ENCODE measurements at regions not wholly inside any gene's neighbourhood (a gene's known extent, or its start where the extent isn't known, plus 50 kb on each side); places are given as distances from the start of the nearest gene placed in this dataset.
"Not testable (repeated sequence)": the region's sequence is repeated elsewhere in the genome, so short reads cannot be mapped to it uniquely, and the experiment has no call there.

GRCh38 chr3:71986606-71987005 is 201.7 kb upstream of the PROK2 start:
- Histone ChIP-seq H3K9ac (peak overlapping the region in 6 of 11 experiments; percentile 64 to 79 (median 74); a peak in 10 of 22 replicates), H3K4me3 (no peak overlapping the region), H3K4me1 (peaks cover 68 to 96% (median 79%) of the 10 kb centered on the region in 10 experiments), H4K20me1 (no peaks in the 10 kb centered on the region), H3K27me3 (peaks cover 0 to 5% (median 0%) of the 10 kb centered on the region in 11 experiments; a peak in 1 of 22 replicates), H3K9me3 (replicated peaks in 1 of 11) (peaks cover 9 to 24% (median 17%) of the 10 kb centered on the region in 11 experiments; a peak in 20 of 22 replicates), H3K4me2 (peak overlapping the region; percentile 54 to 90 (median 82)), H3K36me3 (no peaks in the 10 kb centered on the region), H3K27ac (peak overlapping the region in 9 of 11 experiments; percentile 80 to 94 (median 89); a peak in 17 of 22 replicates)
- no peak for TF ChIP-seq Cebpa-rat (IDR thresholded peaks at IDR 0.05)

- H3K27me3 ChIP-seq, result peaks cover 0 to 5% (median 0%) of the 10 kb centered on the region in 11 experiments; a peak in 1 of 22 replicates
- H3K27ac ChIP-seq, result peak overlapping the region in 8 of 11 experiments; percentile 29 to 94 (median 88); a peak in 15 of 22 replicates
- TF ChIP-seq Cebpa-rat (IDR thresholded peaks at IDR 0.05), result no peak
- H3K4me1 ChIP-seq, result peaks cover 69 to 84% (median 75%) of the 10 kb centered on the region in 10 experiments
- no peaks in the 10 kb centered on the region for H4K20me1 ChIP-seq
- peak overlapping the region in 5 of 11 experiments; percentile 5 to 76 (median 48); a peak in 7 of 22 replicates for H3K9ac ChIP-seq
- H3K9me3 ChIP-seq (replicated peaks in 1 of 11), result peaks cover 0 to 13% (median 1%) of the 10 kb centered on the region in 11 experiments; a peak in 8 of 22 replicates
- no peak overlapping the region for H3K4me3 ChIP-seq
- H3K4me2 ChIP-seq, result peak overlapping the region; percentile 69 to 90 (median 82)
- no peaks in the 10 kb centered on the region for H3K36me3 ChIP-seq
Measured at GRCh38 chr3:71984843-71985613, 200.1 kb upstream of the PROK2 start.

DNA sequence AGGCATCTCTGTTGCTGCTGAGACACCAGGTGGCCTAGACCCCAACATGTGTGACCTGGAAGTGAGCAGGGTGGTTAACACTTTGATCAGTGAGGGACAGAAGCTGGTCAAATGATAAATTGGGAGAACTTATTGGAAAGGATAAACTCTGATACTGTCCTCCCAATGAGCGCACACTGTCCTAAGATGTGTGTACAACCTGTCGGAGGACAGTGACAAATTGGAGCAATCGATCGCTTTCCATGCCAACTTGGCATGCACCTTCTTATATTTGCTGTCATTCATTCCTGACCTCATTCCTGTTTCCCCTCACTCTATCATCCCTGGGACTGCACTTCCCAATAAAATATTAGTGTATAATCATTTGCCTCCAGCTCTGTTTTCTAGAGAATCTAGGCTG is 198.7 kb upstream of the PROK2 start:
- Histone ChIP-seq H4K20me1 (no peaks in the 10 kb centered on the region), H3K27ac (peak overlapping the region in 4 of 11 experiments; percentile 86 to 94 (median 90); a peak in 7 of 22 replicates), H3K4me3 (no peak overlapping the region), H3K4me1 (peaks cover 56 to 71% (median 65%) of the 10 kb centered on the region in 10 experiments), H3K4me2 (peak overlapping the region in 10 of 11 experiments; percentile 69 to 90 (median 82); a peak in 18 of 22 replicates), H3K27me3 (peaks cover 0 to 5% (median 0%) of the 10 kb centered on the region in 11 experiments; a peak in 1 of 22 replicates), H3K36me3 (no peaks in the 10 kb centered on the region), H3K9ac (no peak overlapping the region), H3K9me3 (replicated peaks in 1 of 11) (peaks cover 0 to 9% (median 0%) of the 10 kb centered on the region in 11 experiments; a peak in 2 of 22 replicates)
- TF ChIP-seq Cebpa-rat (IDR thresholded peaks at IDR 0.05), result no peak

DNA sequence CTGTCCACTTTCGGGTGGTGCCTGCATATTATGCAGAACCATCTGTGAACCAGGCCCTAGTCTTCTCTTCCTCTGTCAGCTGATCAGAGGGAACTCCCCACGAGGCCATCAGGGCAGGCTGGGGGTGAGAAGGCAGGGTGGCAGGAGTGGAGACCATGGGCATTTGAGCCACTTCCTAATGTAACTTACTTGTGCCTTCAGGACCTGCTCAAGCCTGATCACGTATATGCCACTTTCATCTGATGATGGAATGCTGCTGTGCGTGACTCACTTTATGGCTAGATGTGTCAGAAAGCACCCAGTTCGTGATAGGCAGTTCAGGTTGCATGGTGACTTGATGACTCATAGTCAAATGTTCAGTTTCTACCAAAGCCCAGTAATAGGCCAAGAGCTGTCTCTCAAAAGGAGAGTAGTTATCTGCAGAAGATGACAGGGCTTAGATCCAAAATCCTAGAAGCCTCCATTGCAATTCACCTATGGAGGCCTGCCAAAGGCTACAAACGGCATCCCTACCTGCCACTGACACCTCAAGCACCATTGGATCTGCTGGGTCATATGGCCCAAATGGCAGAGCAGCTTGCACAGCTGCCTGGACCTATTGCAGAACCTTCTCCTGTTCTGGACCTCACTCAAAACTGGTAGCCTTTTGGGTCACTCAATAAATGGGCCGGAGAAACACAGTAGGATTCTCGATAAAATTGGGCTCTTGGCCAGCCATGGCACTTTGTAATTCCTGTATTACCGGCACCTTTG is 197.7 kb upstream of the PROK2 start:
- Histone ChIP-seq H3K4me2 (peak overlapping the region; percentile 13 to 90 (median 79); a peak in 15 of 22 replicates), H3K27ac (peak overlapping the region in 1 of 11 experiments; percentile 89; a peak in 1 of 22 replicates)

DNA sequence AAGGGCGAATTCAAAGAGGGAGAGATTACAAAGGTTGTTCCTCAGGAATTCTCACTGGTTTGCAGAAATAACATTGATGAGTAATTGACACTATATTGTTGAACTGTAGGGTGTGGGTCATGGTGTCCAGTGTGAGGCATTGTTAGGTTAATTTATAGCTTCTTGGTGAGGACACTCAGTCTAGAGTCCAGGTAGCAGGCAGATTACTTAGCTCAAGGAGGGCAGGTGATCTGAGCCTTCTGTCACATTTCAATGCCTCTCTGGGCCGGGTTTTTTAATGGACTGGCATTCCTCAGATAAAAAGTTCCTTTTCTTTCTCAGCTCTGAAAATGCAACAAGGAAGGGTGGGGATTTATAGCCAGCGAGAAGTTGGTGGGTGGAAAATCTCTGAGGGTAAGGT is 194.2 kb upstream of the PROK2 start:
- Histone ChIP-seq H3K27ac (no peak overlapping the region), H3K4me1 (peaks cover 33 to 61% (median 53%) of the 10 kb centered on the region in 10 experiments), H3K9ac (no peak overlapping the region), H3K4me2 (no peak overlapping the region), H3K9me3 (replicated peaks in 1 of 11) (peaks cover 0 to 9% (median 0%) of the 10 kb centered on the region in 11 experiments; a peak in 2 of 22 replicates), H3K27me3 (no peaks in the 10 kb centered on the region), H3K36me3 (no peaks in the 10 kb centered on the region), H4K20me1 (no peaks in the 10 kb centered on the region), H3K4me3 (no peak overlapping the region)
- no peak for TF ChIP-seq Cebpa-rat (IDR thresholded peaks at IDR 0.05)

More for the DNA sequence above, 197.7 kb upstream of the PROK2 start:
- not testable (repeated sequence) for H3K27me3 ChIP-seq; H3K36me3 ChIP-seq; H3K9me3 ChIP-seq (replicated peaks in 1 of 11); H3K9ac ChIP-seq; H3K4me3 ChIP-seq; H4K20me1 ChIP-seq
- H3K4me1 ChIP-seq, result peaks cover 46 to 71% (median 60%) of the 10 kb centered on the region in 10 experiments

- no peak for TF ChIP-seq Cebpa-rat (IDR thresholded peaks at IDR 0.05)
- H3K9ac ChIP-seq, result no peak overlapping the region
- peak overlapping the region in 6 of 11 experiments; percentile 11 to 79 (median 18); a peak in 7 of 22 replicates for H3K4me2 ChIP-seq
- H3K27ac ChIP-seq, result peak overlapping the region in 1 of 11 experiments; percentile 5; a peak in 1 of 22 replicates
- peaks cover 0 to 9% (median 0%) of the 10 kb centered on the region in 11 experiments; a peak in 2 of 22 replicates for H3K9me3 ChIP-seq (replicated peaks in 1 of 11)
- H4K20me1 ChIP-seq, result no peaks in the 10 kb centered on the region
- H3K36me3 ChIP-seq, result no peaks in the 10 kb centered on the region
- no peaks in the 10 kb centered on the region for H3K27me3 ChIP-seq
- peaks cover 24 to 59% (median 47%) of the 10 kb centered on the region in 10 experiments for H3K4me1 ChIP-seq
- no peak overlapping the region for H3K4me3 ChIP-seq
Measured at GRCh38 chr3:71978150-71978721, 193.3 kb upstream of the PROK2 start.

GRCh38 chr3:71977525-71977924 is 192.6 kb upstream of the PROK2 start:
- no peaks in the 10 kb centered on the region for H4K20me1 ChIP-seq
- H3K36me3 ChIP-seq, result no peaks in the 10 kb centered on the region
- H3K27me3 ChIP-seq, result no peaks in the 10 kb centered on the region
- H3K9me3 ChIP-seq (replicated peaks in 1 of 11), result peaks cover 0 to 9% (median 0%) of the 10 kb centered on the region in 11 experiments; a peak in 2 of 22 replicates
- no peak for TF ChIP-seq Cebpa-rat (IDR thresholded peaks at IDR 0.05)
- H3K4me1 ChIP-seq, result peaks cover 22 to 59% (median 48%) of the 10 kb centered on the region in 10 experiments
- no peak overlapping the region for H3K4me3 ChIP-seq
- H3K4me2 ChIP-seq, result peak overlapping the region in 5 of 11 experiments; percentile 14 to 80 (median 78); a peak in 3 of 22 replicates
- no peak overlapping the region for H3K9ac ChIP-seq
- H3K27ac ChIP-seq, result peak overlapping the region in 5 of 11 experiments; percentile 73 to 83 (median 75); a peak in 6 of 22 replicates

DNA sequence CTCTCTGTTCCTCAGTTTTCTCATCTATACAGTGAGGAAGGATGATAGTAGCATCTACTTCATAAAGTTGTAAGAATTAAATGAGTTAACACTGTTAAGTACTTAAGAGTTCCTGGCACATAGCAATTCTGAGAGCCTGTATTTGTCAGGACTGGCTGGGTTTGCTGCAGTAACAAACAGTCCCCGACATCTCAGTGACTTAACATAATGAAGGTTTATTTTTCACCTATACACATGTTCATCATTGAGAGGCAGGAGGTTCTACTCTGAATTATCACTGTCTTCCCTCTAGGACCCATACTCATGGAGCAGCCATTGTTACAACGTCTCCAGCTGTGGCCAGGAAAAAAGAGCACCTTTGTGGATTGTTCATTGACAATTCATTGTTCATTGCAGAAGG is 190.6 kb upstream of the PROK2 start:
- H3K27ac ChIP-seq, result peak overlapping the region in 9 of 11 experiments; percentile 54 to 83 (median 73); a peak in 18 of 22 replicates
- no peak for TF ChIP-seq Cebpa-rat (IDR thresholded peaks at IDR 0.05)
- no peaks in the 10 kb centered on the region for H3K36me3 ChIP-seq
- H3K4me2 ChIP-seq, result peak overlapping the region; percentile 13 to 80 (median 65); a peak in 21 of 22 replicates
- no peaks in the 10 kb centered on the region for H3K9me3 ChIP-seq (replicated peaks in 1 of 11)
- H3K4me3 ChIP-seq, result 0 out of 20 replicates have a peak overlapping the region, but pooled peaks of 1 of the 10 experiments have one; percentile 1
- H4K20me1 ChIP-seq, result no peaks in the 10 kb centered on the region
- H3K4me1 ChIP-seq, result peaks cover 26 to 65% (median 55%) of the 10 kb centered on the region in 10 experiments
- no peaks in the 10 kb centered on the region for H3K27me3 ChIP-seq
- peak overlapping the region in 4 of 11 experiments; percentile 23 to 49 (median 30); a peak in 6 of 22 replicates for H3K9ac ChIP-seq

All from BLaER1 treated with 17β-estradiol and CSF1 and Interleukin-3, amounts not matched to agents 10 nM and 100 nM (cell line).